Dendritic cell treated with granulocyte-macrophage colony-stimulating factor and Interleukin-4, amounts not matched to agents 40 ng/mL and 50 ng/mL, for 4 days (primary cell): ENCODE measurements at regions not wholly inside any gene's neighbourhood (a gene's known extent, or its start where the extent isn't known, plus 50 kb on each side); places are given as distances from the start of the nearest gene placed in this dataset.
A peak's percentile ranks its signal among the peaks of the same experiment; 100 is the strongest.
"Not testable (repeated sequence)": the region's sequence is repeated elsewhere in the genome, so short reads cannot be mapped to it uniquely, and the experiment has no call there.

Experiments
- H3K27ac Mint-ChIP-seq: one replicate; pipeline ENCODE4 v1.8.0; 2022; ENCODE audit warnings: mild to moderate bottlenecking, mixed read lengths
- H3K27me3 Mint-ChIP-seq: one replicate; pipeline ENCODE4 v1.8.0; 2022; ENCODE audit warnings: mild to moderate bottlenecking, mixed read lengths
- H3K36me3 Mint-ChIP-seq: one replicate; pipeline ENCODE4 v1.8.0; 2022; ENCODE audit warnings: low read depth, mixed read lengths
- H3K4me1 Mint-ChIP-seq: one replicate; pipeline ENCODE4 v1.8.0; 2022; ENCODE audit warnings: low read depth, mixed read lengths
- H3K4me3 Mint-ChIP-seq: one replicate; pipeline ENCODE4 v1.8.0; 2022; ENCODE audit warnings: mild to moderate bottlenecking, moderate library complexity, mixed read lengths
- H3K9me3 Mint-ChIP-seq: one replicate; pipeline ENCODE4 v1.8.0; 2022; ENCODE audit warnings: mixed read lengths
- intact Hi-C: fragments of 100-400 bp; cut with micrococcal nuclease; formaldehyde crosslinking; loops from one replicate; pipeline ENCODE4 v1.15.0; 2022

- Mint-ChIP-seq H3K4me3 (no peak overlapping the region), H3K27me3 (no peaks in the 10 kb centered on the region), H3K4me1 (peaks cover 83% of the 10 kb centered on the region), H3K36me3 (no peaks in the 10 kb centered on the region), H3K9me3 (peaks cover 5% of the 10 kb centered on the region), H3K27ac (peak overlapping the region; percentile 92)
- intact Hi-C loops = loop anchor here (2.0 to 5.0 kb wide), 2 partner anchors 145 to 188 kb away; partner anchors contain the start of gene MAP3K1
Measured at GRCh38 chr5:56669534-56670483, 145.5 kb upstream of the MAP3K1 start.

DNA sequence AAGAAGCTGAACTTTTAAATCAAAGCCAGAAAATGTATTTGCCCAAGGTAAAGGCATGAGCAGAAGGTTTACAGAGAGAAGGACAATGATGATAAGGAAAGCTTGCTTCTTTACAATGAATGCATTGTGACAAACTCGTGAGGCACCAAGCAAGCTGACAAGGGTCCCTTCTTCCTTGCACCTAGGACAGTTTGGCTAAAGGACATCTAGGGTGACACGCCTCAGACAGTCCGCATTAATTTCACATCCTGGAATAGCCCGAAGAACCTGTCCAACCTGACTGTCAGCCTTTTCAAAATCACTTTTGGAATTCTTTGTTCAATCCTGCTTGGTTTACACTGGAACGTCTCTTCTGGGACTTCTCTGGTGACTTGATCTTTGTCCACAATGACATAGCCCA is 146.4 kb upstream of the MAP3K1 start:
- intact Hi-C loops = no loop called here
- Mint-ChIP-seq H3K4me3 (no peak overlapping the region), H3K36me3 (no peaks in the 10 kb centered on the region), H3K9me3 (peaks cover 7% of the 10 kb centered on the region), H3K4me1 (peaks cover 75% of the 10 kb centered on the region), H3K27ac (peak overlapping the region; percentile 92), H3K27me3 (no peaks in the 10 kb centered on the region)

DNA sequence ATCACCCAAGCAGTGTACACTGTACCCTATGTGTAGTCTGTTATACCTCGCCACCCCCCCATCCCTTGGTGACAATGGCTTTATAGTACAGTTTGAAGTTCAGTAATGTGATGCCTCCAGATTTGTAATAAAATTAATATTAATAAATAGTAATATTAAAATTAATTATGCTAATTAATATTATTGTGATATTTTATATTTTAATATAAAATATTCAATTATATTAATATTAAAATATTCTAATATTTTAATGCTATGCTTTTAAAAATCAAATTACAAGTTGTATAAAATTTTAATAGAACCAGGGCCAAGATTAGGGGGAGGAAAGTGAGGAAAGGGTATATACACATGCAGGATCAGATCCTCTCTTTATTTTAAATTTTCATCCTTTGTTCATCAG is 147.7 kb upstream of the MAP3K1 start:
- no peaks in the 10 kb centered on the region for H3K27me3 Mint-ChIP-seq
- intact Hi-C loops = no loop called here
- H3K27ac Mint-ChIP-seq = no peak overlapping the region

DNA sequence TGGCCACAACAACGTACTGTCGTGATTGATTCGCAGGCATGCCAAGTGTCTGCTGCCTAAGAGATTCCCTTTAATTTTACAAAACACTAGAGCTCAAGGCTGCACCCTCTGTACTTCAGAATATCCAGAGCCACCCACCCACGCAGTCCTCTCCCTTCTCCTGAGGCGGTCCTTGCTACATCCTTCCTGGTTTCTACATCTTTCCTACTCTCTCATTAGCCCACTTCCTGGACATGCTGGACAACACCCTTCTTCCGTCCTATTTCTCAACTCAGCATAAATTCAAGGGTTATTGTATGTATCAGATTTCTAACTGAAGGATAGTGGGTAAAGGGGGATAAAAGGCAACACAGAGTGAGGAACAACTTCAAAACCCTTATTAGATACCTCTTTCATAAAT is 148.4 kb upstream of the MAP3K1 start:
- Mint-ChIP-seq H3K4me1 (peaks cover 56% of the 10 kb centered on the region), H3K9me3 (peaks cover 7% of the 10 kb centered on the region), H3K4me3 (no peak overlapping the region), H3K27me3 (no peaks in the 10 kb centered on the region), H3K36me3 (no peaks in the 10 kb centered on the region), H3K27ac (peak overlapping the region; percentile 49)
- intact Hi-C loops = no loop called here

More for the DNA sequence above, 147.7 kb upstream of the MAP3K1 start:
- peaks cover 7% of the 10 kb centered on the region for H3K9me3 Mint-ChIP-seq
- no peak overlapping the region for H3K4me3 Mint-ChIP-seq
- H3K4me1 Mint-ChIP-seq = peaks cover 62% of the 10 kb centered on the region
- H3K36me3 Mint-ChIP-seq = no peaks in the 10 kb centered on the region

- H3K27me3 Mint-ChIP-seq, H3K36me3 Mint-ChIP-seq, H3K4me3 Mint-ChIP-seq, H3K9me3 Mint-ChIP-seq, intact Hi-C loops, H3K27ac Mint-ChIP-seq: not testable (repeated sequence)
- peaks cover 51% of the 10 kb centered on the region for H3K4me1 Mint-ChIP-seq
Measured at GRCh38 chr5:56665117-56665516, 150.2 kb upstream of the MAP3K1 start.

GRCh38 chr5:56664025-56664424 is 151.3 kb upstream of the MAP3K1 start:
- H3K9me3 Mint-ChIP-seq = peaks cover 7% of the 10 kb centered on the region
- no peaks in the 10 kb centered on the region for H3K36me3 Mint-ChIP-seq
- H3K4me1 Mint-ChIP-seq = peaks cover 51% of the 10 kb centered on the region
- H3K4me3 Mint-ChIP-seq = no peak overlapping the region
- intact Hi-C loops = no loop called here
- H3K27ac Mint-ChIP-seq = no peak overlapping the region
- H3K27me3 Mint-ChIP-seq = no peaks in the 10 kb centered on the region

DNA sequence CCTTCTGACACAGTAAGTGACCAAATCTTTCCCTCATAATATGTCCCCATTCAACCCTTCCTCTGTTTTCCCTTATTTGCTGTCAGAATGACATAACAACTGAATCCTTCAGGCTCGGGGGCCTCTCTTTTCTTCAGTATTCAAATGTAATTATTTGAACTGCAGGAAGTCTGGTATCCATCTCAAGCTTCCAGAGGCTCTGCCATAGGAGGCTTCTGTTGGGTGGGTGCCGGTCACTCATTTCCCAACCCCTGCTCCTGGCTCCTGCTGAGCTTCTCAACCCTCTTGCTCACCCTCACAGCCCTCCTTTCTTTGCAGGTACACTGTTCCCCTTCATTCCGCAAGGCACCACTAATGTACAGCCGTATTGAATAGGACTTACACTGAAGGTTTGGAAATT is 151.8 kb upstream of the MAP3K1 start:
- intact Hi-C loops = no loop called here
- H3K27me3 Mint-ChIP-seq = no peaks in the 10 kb centered on the region
- no peaks in the 10 kb centered on the region for H3K36me3 Mint-ChIP-seq
- H3K9me3 Mint-ChIP-seq = peaks cover 7% of the 10 kb centered on the region
- no peak overlapping the region for H3K27ac Mint-ChIP-seq
- no peak overlapping the region for H3K4me3 Mint-ChIP-seq
- peaks cover 50% of the 10 kb centered on the region for H3K4me1 Mint-ChIP-seq

DNA sequence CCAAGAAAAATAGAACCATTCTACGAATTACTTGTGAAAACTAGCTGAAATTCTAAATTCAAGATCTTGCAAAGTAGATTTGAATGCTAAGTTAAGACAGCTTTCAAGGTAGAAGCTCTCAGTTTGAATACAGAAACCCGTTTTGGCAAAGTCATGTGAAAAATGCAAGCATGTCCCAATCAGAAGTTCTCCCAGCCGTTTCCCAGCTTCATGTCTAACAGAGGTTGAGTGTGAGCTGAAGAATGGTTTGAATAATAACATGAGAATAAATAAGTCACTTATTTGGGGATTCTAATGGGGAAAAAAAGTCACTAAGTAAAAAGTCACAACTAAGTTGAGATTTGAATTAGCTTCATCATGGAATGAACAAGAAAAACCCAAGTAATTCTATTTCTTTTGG is 152.5 kb upstream of the MAP3K1 start:
- no peak overlapping the region for H3K27ac Mint-ChIP-seq
- no peaks in the 10 kb centered on the region for H3K27me3 Mint-ChIP-seq
- H3K4me1 Mint-ChIP-seq = peaks cover 52% of the 10 kb centered on the region
- H3K9me3 Mint-ChIP-seq = peaks cover 7% of the 10 kb centered on the region
- H3K4me3 Mint-ChIP-seq = no peak overlapping the region
- H3K36me3 Mint-ChIP-seq = no peaks in the 10 kb centered on the region
- intact Hi-C loops = no loop called here

DNA sequence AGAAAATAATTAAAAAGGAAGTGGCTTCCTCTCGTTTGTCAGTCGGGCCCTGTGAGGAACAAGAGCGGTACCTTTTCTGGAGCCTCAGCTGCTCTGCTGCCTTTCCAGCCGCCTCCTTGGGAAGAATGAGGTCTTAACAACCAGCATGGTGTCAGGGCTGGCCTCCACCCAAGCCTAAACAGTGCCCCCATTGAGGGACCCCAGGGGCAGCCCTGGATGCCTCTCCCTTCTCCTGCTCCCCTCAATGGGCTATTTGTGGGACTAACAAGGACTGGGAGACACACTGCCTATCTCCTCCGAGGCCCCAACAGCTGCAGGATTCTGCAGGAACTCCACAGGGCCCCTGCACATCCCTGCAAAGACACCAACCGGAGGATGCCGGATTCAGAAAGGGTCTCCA is 155.4 kb upstream of the MAP3K1 start:
- peaks cover 4% of the 10 kb centered on the region for H3K9me3 Mint-ChIP-seq
- no peak overlapping the region for H3K4me3 Mint-ChIP-seq
- H3K36me3 Mint-ChIP-seq = no peaks in the 10 kb centered on the region
- H3K27me3 Mint-ChIP-seq = no peaks in the 10 kb centered on the region
- no peak overlapping the region for H3K27ac Mint-ChIP-seq
- H3K4me1 Mint-ChIP-seq = peaks cover 45% of the 10 kb centered on the region
- intact Hi-C loops = no loop called here

DNA sequence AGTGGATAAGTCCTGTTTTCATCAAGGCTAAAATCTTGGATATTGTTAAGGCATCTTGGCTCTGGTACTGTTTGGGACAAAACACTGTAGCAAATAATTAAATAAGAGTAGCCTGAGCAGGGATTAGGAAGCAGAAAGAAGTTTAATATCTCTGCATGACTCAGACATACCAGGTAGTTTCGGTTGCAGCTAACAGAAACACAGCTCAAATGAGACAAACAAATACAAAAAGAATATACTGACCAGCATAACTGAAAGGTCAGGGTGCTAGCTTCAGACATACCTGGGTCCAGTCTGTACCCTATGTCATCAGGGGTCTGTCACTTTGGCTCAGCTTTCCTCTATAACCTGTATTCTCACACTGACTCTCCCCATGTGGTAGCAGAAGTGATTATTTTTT is 156.4 kb upstream of the MAP3K1 start:
- H3K9me3 Mint-ChIP-seq = no peaks in the 10 kb centered on the region
- no peak overlapping the region for H3K27ac Mint-ChIP-seq
- peaks cover 45% of the 10 kb centered on the region for H3K4me1 Mint-ChIP-seq
- no peak overlapping the region for H3K4me3 Mint-ChIP-seq
- H3K36me3 Mint-ChIP-seq = no peaks in the 10 kb centered on the region
- H3K27me3 Mint-ChIP-seq = no peaks in the 10 kb centered on the region
- intact Hi-C loops = no loop called here

- Mint-ChIP-seq H3K27ac (no peak overlapping the region), H3K27me3 (peaks cover 1% of the 10 kb centered on the region), H3K4me3 (no peak overlapping the region), H3K9me3 (no peaks in the 10 kb centered on the region), H3K36me3 (no peaks in the 10 kb centered on the region), H3K4me1 (peaks cover 45% of the 10 kb centered on the region)
- intact Hi-C loops = no loop called here
Measured at GRCh38 chr5:56656846-56657726, 158.3 kb upstream of the MAP3K1 start.

GRCh38 chr5:56651893-56652292 is 163.5 kb upstream of the MAP3K1 start:
- Mint-ChIP-seq H3K36me3 (no peaks in the 10 kb centered on the region), H3K4me3 (no peak overlapping the region), H3K27ac (no peak overlapping the region), H3K9me3 (no peaks in the 10 kb centered on the region), H3K4me1 (peaks cover 29% of the 10 kb centered on the region), H3K27me3 (peaks cover 1% of the 10 kb centered on the region)
- intact Hi-C loops = no loop called here

DNA sequence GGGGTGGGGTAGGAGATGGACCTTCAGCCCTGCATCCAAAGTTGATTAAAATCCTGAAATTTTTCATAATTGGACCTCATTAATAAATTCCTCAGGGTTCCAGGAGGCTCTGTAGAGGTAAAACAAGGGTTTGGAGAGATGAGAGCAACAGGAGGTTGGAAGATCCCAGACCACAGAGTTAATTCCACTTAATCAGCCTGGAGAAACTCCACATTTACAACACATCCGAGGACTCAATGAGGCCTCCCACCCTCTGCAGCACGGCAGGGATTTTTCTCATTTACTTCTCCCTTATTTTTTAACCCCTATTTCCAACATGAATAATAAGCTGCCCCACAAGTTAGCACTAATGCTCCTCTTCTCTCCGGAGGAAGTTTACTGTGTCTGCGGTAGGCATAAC is 165.0 kb upstream of the MAP3K1 start:
- intact Hi-C loops = no loop called here
- peaks cover 34% of the 10 kb centered on the region for H3K4me1 Mint-ChIP-seq
- no peak overlapping the region for H3K4me3 Mint-ChIP-seq
- H3K27ac Mint-ChIP-seq = peak overlapping the region; percentile 7
- no peaks in the 10 kb centered on the region for H3K36me3 Mint-ChIP-seq
- H3K9me3 Mint-ChIP-seq = no peaks in the 10 kb centered on the region
- peaks cover 1% of the 10 kb centered on the region for H3K27me3 Mint-ChIP-seq

DNA sequence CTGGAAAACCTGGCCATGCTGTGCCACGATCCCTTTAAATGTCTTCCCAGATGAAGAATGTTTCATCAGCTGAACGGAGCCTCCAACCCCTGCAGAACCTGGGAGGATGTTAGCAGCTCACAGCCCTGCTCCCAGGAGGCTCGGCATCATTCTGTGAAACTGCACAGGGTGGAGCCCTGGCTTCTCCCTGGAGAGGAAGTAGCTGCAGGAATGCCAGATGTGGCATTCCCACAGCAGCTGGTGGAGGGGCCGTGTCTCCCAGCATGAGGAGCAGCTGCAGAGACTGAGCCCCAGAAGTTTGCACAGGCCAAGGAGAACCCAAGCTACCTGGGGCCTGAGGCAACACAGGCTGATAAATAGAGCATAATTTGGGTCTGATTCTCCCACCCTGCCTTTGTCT is 165.8 kb upstream of the MAP3K1 start:
- H3K27ac Mint-ChIP-seq = peak overlapping the region; percentile 6
- peaks cover 1% of the 10 kb centered on the region for H3K27me3 Mint-ChIP-seq
- peaks cover 37% of the 10 kb centered on the region for H3K4me1 Mint-ChIP-seq
- intact Hi-C loops = no loop called here
- no peaks in the 10 kb centered on the region for H3K9me3 Mint-ChIP-seq
- H3K36me3 Mint-ChIP-seq = no peaks in the 10 kb centered on the region
- H3K4me3 Mint-ChIP-seq = no peak overlapping the region
